PC-3 (cell line): ENCODE measurements at regions not wholly inside any gene's neighbourhood (a gene's known extent, or its start where the extent isn't known, plus 50 kb on each side); places are given as distances from the start of the nearest gene placed in this dataset.

ENCODE experiments used
- ATAC-seq: fragments of 200-7000 bp; cut with Tn5 transposase; 2 replicates; pipeline ENCODE4 v1.9.1; 2020; ENCODE audit warnings: mild to moderate bottlenecking, moderate library complexity
- BruUV-seq: library from RNA; stranded (reverse); fragments of 400-500 nt; replicated peaks from 2 replicates; lab custom pipeline; 2021; lab: Mats Ljungman, UMichigan
- CTCF ChIA-PET: fragments of 300-600 bp; sonication (Branson Sonifier 250); formaldehyde crosslinking; loops from one replicate; lab custom pipeline; 2022; ENCODE audit warnings: antibody characterized with exemption; lab: Charles Lee
- POLR2A ChIA-PET: fragments of 300-600 bp; sonication (Branson Sonifier 250); formaldehyde crosslinking; loops from one replicate; lab custom pipeline; 2022; ENCODE audit warnings: antibody characterized with exemption; ENCODE audit not compliant: unreplicated experiment; lab: Charles Lee
- DNase-seq: peaks from one replicate; pipeline ENCODE4 v3.0.0-alpha.2; 2015
- H2AFZ ChIP-seq: fragments of 300-600 bp; sonication (generic); 2 replicates; pipeline ENCODE4 v1.6.0; 2016; ENCODE audit warnings: antibody characterized with exemption, low read length
- H3F3A ChIP-seq: fragments of 300-600 bp; sonication (generic); one replicate; pipeline ENCODE4 v1.6.0; 2017; ENCODE audit warnings: antibody characterized with exemption, low read length, control low read depth, mild to moderate bottlenecking; ENCODE audit not compliant: unreplicated experiment
- H3K27ac ChIP-seq: fragments of 300-600 bp; sonication (generic); 2 replicates; pipeline ENCODE4 v1.5.1; 2016; ENCODE audit warnings: mild to moderate bottlenecking, low read length
- H3K27me3 ChIP-seq: fragments of 300-600 bp; sonication (generic); 2 replicates; pipeline ENCODE4 v1.6.1; 2016; ENCODE audit warnings: low read length, mixed read lengths
- H3K36me3 ChIP-seq: fragments of 300-600 bp; sonication (generic); 2 replicates; pipeline ENCODE4 v1.6.1; 2016; ENCODE audit warnings: low read depth, mixed run types, low read length, mixed read lengths
- H3K4me1 ChIP-seq: fragments of 300-600 bp; sonication (generic); 2 replicates; pipeline ENCODE4 v1.5.1; 2016; ENCODE audit warnings: low read length; ENCODE audit not compliant: insufficient read depth
- H3K4me2 ChIP-seq: fragments of 300-600 bp; sonication (generic); 2 replicates; pipeline ENCODE4 v1.6.0; 2016; ENCODE audit warnings: low read length
- H3K4me3 ChIP-seq: fragments of 300-600 bp; sonication (generic); 2 replicates; pipeline ENCODE4 v1.5.1; 2016; ENCODE audit warnings: mild to moderate bottlenecking, low read length, mixed read lengths
- H3K79me2 ChIP-seq: fragments of 300-600 bp; sonication (generic); 2 replicates; pipeline ENCODE4 v1.6.1; 2017; ENCODE audit warnings: low read length, mixed read lengths
- H3K9ac ChIP-seq: fragments of 300-600 bp; sonication (generic); 2 replicates; pipeline ENCODE4 v1.6.0; 2016; ENCODE audit warnings: mild to moderate bottlenecking, low read length
- H3K9me2 ChIP-seq: fragments of 300-600 bp; sonication (generic); replicated peaks from 2 replicates; pipeline ENCODE4 v1.6.1; 2016; ENCODE audit warnings: mixed run types, low read length, mixed read lengths
- H3K9me3 ChIP-seq: fragments of 300-600 bp; sonication (generic); 2 replicates; pipeline ENCODE4 v1.6.1; 2016; ENCODE audit warnings: low read length, mixed read lengths
- H4K20me1 ChIP-seq: fragments of 300-600 bp; sonication (generic); 2 replicates; pipeline ENCODE4 v1.6.1; 2016; ENCODE audit warnings: low read length, mixed read lengths
- CTCF ChIP-seq: fragments of 300-600 bp; sonication (generic); conservative IDR thresholded peaks from 2 replicates; pipeline ENCODE4 v1.5.1; 2017; ENCODE audit warnings: antibody characterized with exemption, low read depth, mild to moderate bottlenecking, low read length
- EZH2 ChIP-seq: fragments of 300-600 bp; sonication (generic); IDR thresholded peaks from one replicate; pipeline ENCODE4 v1.6.1; 2017; ENCODE audit warnings: antibody characterized with exemption, mild to moderate bottlenecking, low read length; ENCODE audit not compliant: unreplicated experiment
- EZH2phosphoT487 ChIP-seq: fragments of 300-600 bp; sonication (generic); IDR thresholded peaks from 2 replicates; pipeline ENCODE4 v1.6.1; 2018; ENCODE audit warnings: mild to moderate bottlenecking, antibody characterized with exemption, low read length, borderline replicate concordance
- intact Hi-C: fragments of 100-400 bp; cut with micrococcal nuclease; formaldehyde crosslinking; loops from 2 replicates; pipeline ENCODE4 v1.9.0; 2023

- TF ChIP-seq EZH2phosphoT487 (no peak), EZH2 (no peak), CTCF (no peak)
Observed at GRCh38 chr20:58569241-58570125, 54.3 kb upstream of the APCDD1L start.

GRCh38 chr20:58568483-58569240 lies 53.5 kb upstream of the APCDD1L start:
- TF ChIP-seq EZH2phosphoT487 (no peak), EZH2 (no peak), CTCF (no peak)
- no peak overlapping the region for H3K9ac ChIP-seq
- no peak overlapping the region for H3K27ac ChIP-seq
- CTCF ChIA-PET, result no interaction called here
- H3K9me2 ChIP-seq, result no peaks in the 10 kb centered on the region
- DNase-seq (no peak), ATAC-seq (no peak)
- no peaks in the 10 kb centered on the region for H3F3A ChIP-seq
- H3K36me3 ChIP-seq, result no peaks in the 10 kb centered on the region
- H3K27me3 ChIP-seq, result no peaks in the 10 kb centered on the region
- no peaks in the 10 kb centered on the region for H3K79me2 ChIP-seq
- no TSS peak for BruUV-seq
- H3K9me3 ChIP-seq, result no peaks in the 10 kb centered on the region
- POLR2A ChIA-PET, result no interaction called here
- no peak overlapping the region for H2AFZ ChIP-seq
- no peak overlapping the region for H3K4me2 ChIP-seq
- H4K20me1 ChIP-seq, result no peaks in the 10 kb centered on the region
- H3K4me1 ChIP-seq, result no peaks in the 10 kb centered on the region
- intact Hi-C loops, result no loop called here
- no peak overlapping the region for H3K4me3 ChIP-seq

More at GRCh38 chr20:58569241-58570125, 54.3 kb upstream of the APCDD1L start:
- DNase-seq (no peak), ATAC-seq (no peak)
- no peaks in the 10 kb centered on the region for H3K79me2 ChIP-seq
- no peaks in the 10 kb centered on the region for H3K27me3 ChIP-seq
- H3K4me2 ChIP-seq, result no peak overlapping the region
- H3K4me1 ChIP-seq, result no peaks in the 10 kb centered on the region
- H2AFZ ChIP-seq, result no peak overlapping the region
- no peak overlapping the region for H3K27ac ChIP-seq
- intact Hi-C loops, result no loop called here
- H3F3A ChIP-seq, result no peaks in the 10 kb centered on the region
- no peaks in the 10 kb centered on the region for H3K9me2 ChIP-seq
- ChIA-PET CTCF (no interaction called here), POLR2A (no interaction called here)
- H3K4me3 ChIP-seq, result no peak overlapping the region
- H3K9me3 ChIP-seq, result no peaks in the 10 kb centered on the region
- no peaks in the 10 kb centered on the region for H4K20me1 ChIP-seq
- H3K9ac ChIP-seq, result no peak overlapping the region
- no TSS peak for BruUV-seq
- H3K36me3 ChIP-seq, result no peaks in the 10 kb centered on the region

GRCh38 chr20:58568126-58568482 lies 52.9 kb upstream of the APCDD1L start:
- no peak for DNase-seq
- no peaks in the 10 kb centered on the region for H3K4me1 ChIP-seq

More at GRCh38 chr20:58568126-58568482, 52.9 kb upstream of the APCDD1L start:
- H3K79me2 ChIP-seq, result no peaks in the 10 kb centered on the region
- H3K27ac ChIP-seq, result no peak overlapping the region
- no peaks in the 10 kb centered on the region for H3K27me3 ChIP-seq
- ChIA-PET POLR2A (no interaction called here), CTCF (no interaction called here)
- ATAC-seq, result no peak
- no peaks in the 10 kb centered on the region for H3F3A ChIP-seq
- no peaks in the 10 kb centered on the region for H3K9me2 ChIP-seq
- H3K4me3 ChIP-seq, result no peak overlapping the region
- no peak overlapping the region for H2AFZ ChIP-seq
- H3K9me3 ChIP-seq, result no peaks in the 10 kb centered on the region
- H3K4me2 ChIP-seq, result no peak overlapping the region
- no TSS peak for BruUV-seq
- H3K36me3 ChIP-seq, result no peaks in the 10 kb centered on the region
- intact Hi-C loops, result no loop called here
- H3K9ac ChIP-seq, result no peak overlapping the region
- no peak for TF ChIP-seq EZH2phosphoT487
- no peak for TF ChIP-seq CTCF
- no peak for TF ChIP-seq EZH2
- H4K20me1 ChIP-seq, result no peaks in the 10 kb centered on the region
